Vagina (tissue), 2 donors: ENCODE measurements at regions not wholly inside any gene's neighbourhood (a gene's known extent, or its start where the extent isn't known, plus 50 kb on each side); places are given as distances from the start of the nearest gene placed in this dataset.

Experiments used
- DNase-seq, 2 donors: peaks; one replicate each; pipeline ENCODE4 v3.0.0-alpha.2; 2017; ENCODE audit errors: extremely low spot score in 2 of 2
- H3K27ac ChIP-seq: fragments of 200-600 bp; sonication (generic); one replicate; pipeline ENCODE4 v1.5.1; 2019
- H3K27me3 ChIP-seq: fragments of 200-600 bp; sonication (generic); one replicate; pipeline ENCODE4 v1.5.1; 2019
- H3K36me3 ChIP-seq, 2 donors: fragments of 200-600 bp; sonication (generic); one replicate each; pipeline ENCODE4 v1.5.1; 2017 to 2019
- H3K4me1 ChIP-seq: fragments of 200-600 bp; sonication (generic); one replicate; pipeline ENCODE4 v1.5.1; 2019
- H3K4me3 ChIP-seq, 2 donors: fragments of 200-600 bp; sonication (generic); 1 replicate in 1 of 2; 2 replicates in 1 of 2; pipeline ENCODE4 v1.5.1; 2016 to 2019
- H3K9me3 ChIP-seq: fragments of 200-600 bp; sonication (generic); one replicate; pipeline ENCODE4 v1.5.1; 2019
- CTCF ChIP-seq, 3 experiments: fragments of 450-650 bp in 2 of 3; fragments of 200-600 bp in 1 of 3; sonication (generic) in 1 of 3; IDR thresholded peaks; one replicate each; pipeline ENCODE4 v1.5.1; 2017 to 2019; ENCODE audit warnings: antibody characterized with exemption in 3 of 3, mild to moderate bottlenecking in 2 of 3, moderate library complexity in 2 of 3
- POLR2A ChIP-seq, 2 donors: fragments of 450-650 bp; IDR thresholded peaks; one replicate each; pipeline ENCODE4 v1.6.1; 2017; ENCODE audit warnings: antibody characterized with exemption in 2 of 2, mild to moderate bottlenecking in 2 of 2, moderate library complexity in 2 of 2
- POLR2AphosphoS5 ChIP-seq, 2 donors: sonication (generic); formaldehyde crosslinking; IDR thresholded peaks; one replicate each; pipeline ENCODE4 v1.9.0; 2017; ENCODE audit warnings: antibody characterized with exemption in 2 of 2, mild to moderate bottlenecking in 2 of 2, low read depth in 1 of 2; ENCODE audit not compliant: insufficient read depth in 1 of 2
- intact Hi-C: fragments of 100-400 bp; cut with DNase I; formaldehyde crosslinking; loops from one replicate; pipeline ENCODE4 v1.15.1; 2023

- Histone ChIP-seq H3K4me1 (no peaks in the 10 kb centered on the region), H3K27ac (no peak overlapping the region), H3K4me3 (no peak overlapping the region), H3K9me3 (no peaks in the 10 kb centered on the region), H3K27me3 (no peaks in the 10 kb centered on the region), H3K36me3 (no peaks in the 10 kb centered on the region)
- TF ChIP-seq POLR2AphosphoS5 (IDR thresholded peaks at IDR 0.05; ENCODE audit: insufficient read depth in 1 of 2, low read depth in 1 of 2) (no peak), CTCF (IDR thresholded peaks at IDR 0.05) (no peak), POLR2A (IDR thresholded peaks at IDR 0.05) (no peak)
- intact Hi-C loops = no loop called here
- DNase-seq = no peak
These were observed 646.6 kb downstream of the NTRK3 start for GRCh38 chr15:87609894-87610293.

- TF ChIP-seq POLR2A (IDR thresholded peaks at IDR 0.05) = no peak
- no peak for TF ChIP-seq POLR2AphosphoS5 (IDR thresholded peaks at IDR 0.05; ENCODE audit: insufficient read depth in 1 of 2, low read depth in 1 of 2)
- no peak for TF ChIP-seq CTCF (IDR thresholded peaks at IDR 0.05)
- intact Hi-C loops = no loop called here
- H3K27ac ChIP-seq = no peak overlapping the region
- no peak for DNase-seq
- no peak overlapping the region for H3K4me3 ChIP-seq
- H3K36me3 ChIP-seq = no peaks in the 10 kb centered on the region
- no peaks in the 10 kb centered on the region for H3K4me1 ChIP-seq
- H3K9me3 ChIP-seq = no peaks in the 10 kb centered on the region
- H3K27me3 ChIP-seq = no peaks in the 10 kb centered on the region
These were observed 647.1 kb downstream of the NTRK3 start for GRCh38 chr15:87609474-87609873.

GRCh38 chr15:87608238-87609028 lies 648.1 kb downstream of the NTRK3 start:
- Histone ChIP-seq H3K4me1 (no peaks in the 10 kb centered on the region), H3K36me3 (no peaks in the 10 kb centered on the region), H3K27me3 (no peaks in the 10 kb centered on the region), H3K4me3 (no peak overlapping the region), H3K9me3 (no peaks in the 10 kb centered on the region), H3K27ac (no peak overlapping the region)
- intact Hi-C loops = no loop called here
- TF ChIP-seq CTCF (IDR thresholded peaks at IDR 0.05) (no peak), POLR2AphosphoS5 (IDR thresholded peaks at IDR 0.05; ENCODE audit: insufficient read depth in 1 of 2, low read depth in 1 of 2) (no peak), POLR2A (IDR thresholded peaks at IDR 0.05) (no peak)
- no peak for DNase-seq

- no peaks in the 10 kb centered on the region for H3K36me3 ChIP-seq
- H3K27ac ChIP-seq = no peak overlapping the region
- no peaks in the 10 kb centered on the region for H3K4me1 ChIP-seq
- no peaks in the 10 kb centered on the region for H3K9me3 ChIP-seq
- TF ChIP-seq POLR2A (IDR thresholded peaks at IDR 0.05) (no peak), CTCF (IDR thresholded peaks at IDR 0.05) (no peak), POLR2AphosphoS5 (IDR thresholded peaks at IDR 0.05; ENCODE audit: insufficient read depth in 1 of 2, low read depth in 1 of 2) (no peak)
- DNase-seq = no peak
- H3K4me3 ChIP-seq = no peak overlapping the region
- intact Hi-C loops = no loop called here
- no peaks in the 10 kb centered on the region for H3K27me3 ChIP-seq
These were observed 649.6 kb downstream of the NTRK3 start for GRCh38 chr15:87606971-87607370.

- H3K27ac ChIP-seq = no peak overlapping the region
- no peak overlapping the region for H3K4me3 ChIP-seq
- no peaks in the 10 kb centered on the region for H3K27me3 ChIP-seq
- no peaks in the 10 kb centered on the region for H3K9me3 ChIP-seq
- H3K36me3 ChIP-seq = no peaks in the 10 kb centered on the region
- H3K4me1 ChIP-seq = no peaks in the 10 kb centered on the region
- intact Hi-C loops = no loop called here
- DNase-seq = no peak
- TF ChIP-seq POLR2AphosphoS5 (IDR thresholded peaks at IDR 0.05; ENCODE audit: insufficient read depth in 1 of 2, low read depth in 1 of 2) (no peak), POLR2A (IDR thresholded peaks at IDR 0.05) (no peak), CTCF (IDR thresholded peaks at IDR 0.05) (no peak)
These were observed 651.6 kb downstream of the NTRK3 start for GRCh38 chr15:87604857-87605446.
